GM18873 (cell line): ENCODE measurements at regions not wholly inside any gene's neighbourhood (a gene's known extent, or its start where the extent isn't known, plus 50 kb on each side); places are given as distances from the start of the nearest gene placed in this dataset.

Experiments
- ATAC-seq: cut with Tn5 transposase; IDR thresholded peaks from one replicate; pipeline ENCODE4 v1.9.1; 2021; ENCODE audit warnings: mild to moderate bottlenecking, moderate library complexity, moderate number of reproducible peaks; ENCODE audit not compliant: unreplicated experiment, low FRiP score

DNA sequence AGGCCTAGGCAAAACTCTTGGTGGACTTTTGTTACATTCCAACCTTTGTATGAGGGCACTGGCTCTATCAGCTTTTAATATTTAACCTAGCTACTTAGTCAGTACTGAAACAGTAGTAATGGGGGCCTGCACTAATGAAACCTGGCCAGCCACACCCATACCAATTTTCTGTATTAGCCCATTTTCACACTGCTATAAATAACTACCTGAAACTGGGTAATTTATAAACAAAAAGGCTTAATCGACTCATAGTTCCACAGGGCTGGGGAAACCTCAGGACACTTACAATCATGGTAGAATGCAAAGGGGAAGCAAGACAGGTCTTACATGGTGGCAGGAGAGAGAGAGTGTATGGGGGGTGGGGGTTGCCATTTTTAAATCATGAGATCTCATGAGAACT, 245.7 kb upstream of the RGS18 start:
- peak; percentile 65 for ATAC-seq

DNA sequence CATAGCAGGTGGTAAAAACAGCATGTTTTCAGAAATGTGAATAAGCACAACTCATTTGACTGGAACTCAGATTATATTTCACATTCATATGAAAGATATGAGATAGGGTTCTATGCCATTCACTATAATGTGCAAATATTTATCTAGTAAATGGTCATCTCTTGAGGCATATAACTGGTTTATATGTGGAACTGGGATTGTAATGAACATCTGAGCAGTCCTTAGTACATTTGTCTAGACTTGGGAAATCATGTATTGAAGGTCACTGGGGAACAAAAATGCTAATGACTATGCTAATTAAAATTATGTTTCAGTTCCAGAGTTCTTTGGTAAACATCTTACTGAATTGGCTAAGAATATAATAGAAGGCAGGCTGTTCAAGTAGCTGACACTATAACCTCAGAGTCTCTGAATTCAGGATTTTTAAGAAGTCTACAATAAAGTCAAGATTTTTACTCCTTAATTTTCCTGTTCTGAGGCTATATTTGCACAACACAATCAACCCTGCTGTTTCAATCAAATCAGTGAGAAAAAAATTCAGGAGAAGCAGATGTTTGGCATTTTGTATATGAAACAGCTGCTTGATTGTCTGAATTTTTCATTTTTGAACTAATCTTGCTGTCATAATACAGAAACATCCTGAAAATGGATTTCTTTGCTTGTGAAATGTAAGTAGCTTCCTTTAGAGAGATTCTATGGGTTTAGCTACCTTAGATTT, 244.8 kb upstream of the RGS18 start:
- no peak for ATAC-seq

DNA sequence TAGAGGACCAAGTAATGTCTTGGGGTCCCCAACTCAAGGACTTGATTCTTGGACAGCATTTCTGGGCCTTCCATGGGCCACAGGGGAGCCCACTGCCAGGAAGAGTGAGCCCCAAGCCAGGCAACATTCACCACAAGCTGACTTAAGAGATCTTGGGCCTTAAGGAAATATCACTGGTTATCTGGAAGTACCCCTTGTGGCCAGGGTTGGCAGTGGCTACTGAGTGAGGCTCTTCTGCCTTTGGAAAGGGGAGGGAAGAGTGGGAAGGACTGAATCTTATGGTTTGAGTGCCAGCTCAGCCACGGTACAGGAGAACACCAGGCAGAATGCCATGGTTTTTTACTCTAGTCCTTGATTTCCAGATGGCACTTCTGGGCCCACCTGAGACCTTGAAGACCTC, 228.9 kb upstream of the RGS18 start:
- no peak for ATAC-seq

DNA sequence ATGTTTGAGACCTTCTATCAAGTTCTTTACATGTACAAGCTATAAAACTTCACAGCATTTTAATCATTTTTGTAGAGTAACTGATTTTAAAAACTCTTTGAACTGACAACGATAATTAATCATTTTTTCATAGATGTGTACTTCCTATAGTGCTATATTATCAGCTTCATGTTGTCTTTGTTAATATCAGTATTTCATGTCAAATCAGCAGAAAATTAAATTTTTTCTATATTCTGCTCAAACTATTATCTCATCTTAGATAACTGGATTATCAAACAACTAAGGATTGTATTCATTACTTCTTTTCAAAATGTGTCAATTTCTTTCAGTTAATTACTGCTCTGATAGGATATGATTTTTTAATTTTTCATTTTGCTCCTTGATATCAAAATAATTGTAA, 214.6 kb upstream of the RGS18 start:
- ATAC-seq, result no peak

DNA sequence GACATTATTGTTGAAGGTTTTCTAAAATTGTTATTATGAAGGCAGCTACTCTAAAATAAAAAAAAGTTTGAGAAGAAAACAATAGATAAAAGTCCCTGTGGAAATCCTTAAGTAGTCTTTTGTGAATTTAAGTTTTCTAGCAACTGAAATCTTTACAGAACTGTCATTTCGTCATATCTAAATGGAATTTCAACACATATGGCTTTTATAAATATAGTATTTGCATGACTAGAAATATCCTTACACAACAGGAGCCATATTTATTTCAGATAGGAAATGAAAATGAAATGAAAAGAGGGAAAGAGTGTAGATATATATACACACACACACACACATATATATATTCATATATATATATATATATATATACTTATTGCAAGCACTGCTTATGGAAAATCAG, 204.7 kb upstream of the RGS18 start:
- ATAC-seq, result no peak

DNA sequence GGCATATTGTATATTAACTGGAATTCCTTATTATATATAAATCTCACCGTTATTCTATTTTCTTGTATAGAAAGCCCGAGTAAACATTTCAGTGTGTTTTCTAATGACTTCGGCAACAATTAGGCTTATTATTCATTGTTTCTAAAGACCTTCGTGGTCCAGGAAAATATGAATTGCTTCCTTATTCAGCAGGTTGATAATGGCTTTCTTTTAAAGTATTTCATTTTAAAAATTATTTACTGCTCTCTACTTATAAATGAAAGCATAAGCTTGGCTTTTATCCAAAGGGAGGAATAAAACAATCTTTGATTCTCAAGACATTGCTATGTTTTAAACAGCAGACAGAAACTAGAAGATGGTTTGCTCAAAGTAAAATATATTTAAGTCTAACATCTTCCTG, 198.4 kb upstream of the RGS18 start:
- no peak for ATAC-seq

DNA sequence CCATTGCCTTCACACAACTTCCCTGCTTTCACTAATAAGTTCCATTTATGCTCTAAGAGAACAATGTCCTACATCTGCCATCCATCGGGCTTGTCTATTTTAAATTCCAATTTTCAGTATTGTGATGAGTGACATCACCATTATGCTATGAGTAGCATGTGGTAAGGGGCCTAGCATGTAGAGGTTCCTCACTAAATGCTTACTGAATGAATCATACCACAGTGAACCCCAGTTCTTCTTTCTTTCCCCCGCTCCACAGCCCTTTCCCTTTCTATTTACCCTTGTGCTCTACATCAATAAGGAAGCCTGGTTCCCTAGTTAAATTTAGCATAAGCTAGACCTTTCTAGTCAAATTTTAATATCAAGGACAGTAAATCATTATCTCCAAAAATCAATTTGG, 195.0 kb upstream of the RGS18 start:
- no peak for ATAC-seq

DNA sequence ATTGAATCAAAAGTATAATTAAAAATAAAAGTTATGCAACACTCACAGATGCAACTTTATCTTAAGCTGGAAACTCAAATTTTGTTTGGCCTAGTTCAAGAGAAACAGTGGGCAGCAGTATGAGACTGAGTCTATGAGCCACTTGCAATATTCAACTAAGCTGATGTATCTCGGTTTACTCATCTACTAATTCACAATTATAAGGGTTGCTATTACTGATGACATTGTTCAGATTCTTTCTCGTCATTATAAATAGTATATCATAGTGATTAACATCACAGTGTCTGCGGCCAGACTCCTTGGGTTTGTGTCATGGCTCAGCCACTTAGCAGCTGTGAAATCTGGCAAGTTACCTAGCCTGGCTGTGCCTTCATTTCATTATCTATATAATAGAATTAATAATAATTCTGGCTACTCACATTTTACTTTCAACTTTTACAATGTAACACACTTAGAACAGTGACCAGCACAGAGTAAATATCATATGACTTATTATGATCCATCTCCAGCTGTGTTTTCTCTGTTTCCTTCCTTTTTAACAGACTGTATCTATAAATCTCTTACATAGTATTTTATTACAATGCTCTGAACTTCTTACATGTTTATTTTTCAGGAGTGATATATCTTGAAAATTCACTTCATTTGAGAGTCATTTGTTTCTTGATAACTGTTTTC, 194.3 kb upstream of the RGS18 start:
- ATAC-seq, result no peak

DNA sequence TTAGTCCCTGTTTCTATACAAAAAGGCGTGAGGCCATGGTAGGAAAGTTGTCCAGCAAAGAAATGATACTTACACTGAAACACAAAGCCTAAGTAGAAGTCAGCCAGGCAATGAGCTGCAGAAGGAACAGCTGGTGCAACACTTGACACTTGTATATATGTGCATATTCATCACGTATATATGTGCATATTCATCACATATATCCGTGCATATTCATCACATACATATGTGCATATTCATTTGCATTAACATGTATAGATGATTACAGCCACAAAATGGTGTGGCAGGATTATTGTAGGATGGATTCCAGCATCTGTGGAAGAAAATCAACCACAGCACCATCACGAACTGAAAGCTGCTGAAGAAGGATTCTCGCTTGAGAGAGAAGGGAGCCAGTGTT, 189.0 kb upstream of the RGS18 start:
- no peak for ATAC-seq

DNA sequence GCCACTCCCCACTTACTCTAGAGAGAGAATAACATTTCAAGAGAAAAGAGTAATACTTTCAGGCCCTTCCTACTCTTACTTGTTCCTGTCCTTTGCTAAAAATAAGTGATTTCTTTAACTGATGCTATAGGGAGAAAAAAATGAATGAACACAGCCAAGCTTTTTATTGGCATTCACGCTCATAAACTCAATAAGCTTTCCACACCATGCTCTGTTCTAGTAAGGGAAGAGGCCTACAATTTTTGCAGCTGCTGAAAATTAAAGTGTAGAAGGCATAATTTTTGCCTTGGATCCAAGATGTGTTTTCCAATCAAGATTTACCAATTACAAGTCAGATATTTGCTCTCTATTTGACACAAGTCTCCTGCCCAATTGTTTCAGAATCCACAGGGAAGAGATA, 188.1 kb upstream of the RGS18 start:
- ATAC-seq, result no peak

DNA sequence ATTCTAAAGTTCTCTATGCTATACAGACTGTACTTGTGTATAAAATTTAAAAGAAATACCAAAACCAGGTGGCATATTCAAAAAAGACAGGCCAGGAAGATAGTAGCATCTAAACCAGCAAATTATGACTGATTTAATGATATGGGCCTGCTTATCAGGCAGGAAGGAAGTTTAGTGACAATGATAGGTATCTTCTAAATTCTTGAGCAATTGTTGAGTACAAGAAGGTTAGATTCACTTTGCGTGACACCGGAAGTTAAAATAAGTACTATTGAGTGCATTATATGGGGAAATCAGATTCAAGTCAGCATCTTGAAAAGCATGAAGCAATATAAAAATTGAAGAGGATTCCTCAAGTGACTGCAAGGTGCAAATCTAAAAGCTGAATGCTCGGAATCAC, 186.8 kb upstream of the RGS18 start:
- no peak for ATAC-seq

DNA sequence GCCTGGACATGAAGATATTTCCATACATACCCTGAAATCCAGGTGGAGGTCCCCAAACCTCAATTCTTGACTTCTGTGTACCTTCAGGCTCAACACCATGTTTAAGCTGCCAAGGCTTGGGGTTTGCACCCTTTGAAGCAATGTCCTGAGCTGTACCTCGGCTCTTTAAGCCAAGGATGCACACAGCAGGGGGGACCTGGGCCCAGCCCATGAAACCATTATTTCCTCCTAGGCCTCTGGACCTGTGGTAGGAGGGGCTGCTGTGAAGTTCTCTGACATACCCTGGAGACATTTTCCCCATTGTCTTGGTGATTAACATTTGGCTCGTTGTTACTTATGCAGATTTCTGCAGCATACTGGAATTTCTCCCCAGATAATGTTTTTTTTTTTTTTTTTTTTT, 184.3 kb upstream of the RGS18 start:
- ATAC-seq, result no peak

DNA sequence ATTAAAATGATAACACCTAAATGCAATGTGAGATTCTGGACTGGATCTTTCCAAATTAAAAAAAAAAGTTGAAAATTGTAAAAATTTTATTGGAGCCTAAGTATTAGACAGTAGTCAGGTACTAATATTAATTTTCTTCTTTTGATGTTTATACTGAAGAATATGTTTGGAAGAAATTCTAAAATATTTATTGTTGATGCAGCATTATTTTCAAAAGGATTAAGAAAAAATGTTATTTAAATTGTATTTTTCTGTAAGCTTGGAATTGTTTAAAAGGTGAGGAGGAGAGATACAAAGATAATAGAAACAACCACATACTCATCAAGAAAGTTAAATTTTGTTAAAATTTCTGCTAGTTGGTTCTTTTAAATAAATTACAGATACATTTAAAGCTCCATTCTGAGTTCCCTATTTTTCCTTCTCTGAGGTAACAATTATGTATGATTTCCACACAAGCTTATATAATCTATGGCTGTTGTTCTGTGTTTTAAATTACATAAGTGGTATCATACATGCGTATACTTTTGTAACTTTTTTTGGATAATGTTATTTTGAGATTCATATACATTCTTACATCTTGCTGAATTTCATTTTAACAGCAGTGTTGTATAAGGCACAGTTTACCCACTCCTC, 180.3 kb upstream of the RGS18 start:
- no peak for ATAC-seq

DNA sequence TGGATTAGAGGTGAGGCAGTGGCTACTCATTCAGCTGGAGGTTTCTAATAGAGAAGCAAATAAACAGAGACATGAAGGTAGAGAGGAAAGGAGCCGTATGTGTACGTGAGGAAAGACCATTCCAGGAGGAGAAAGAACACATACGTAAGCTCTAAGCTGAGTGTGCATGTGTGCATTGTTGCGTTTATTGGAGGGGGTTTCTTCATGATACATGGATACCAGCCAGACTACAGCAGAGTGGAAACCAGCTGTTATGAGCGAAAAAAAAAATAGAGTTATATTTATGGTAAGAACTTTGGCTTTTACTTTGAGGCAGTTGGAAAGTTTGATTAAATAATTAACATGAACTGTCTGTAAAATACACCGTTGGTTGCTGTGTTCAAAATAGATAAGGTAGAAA, 173.4 kb upstream of the RGS18 start:
- no peak for ATAC-seq

DNA sequence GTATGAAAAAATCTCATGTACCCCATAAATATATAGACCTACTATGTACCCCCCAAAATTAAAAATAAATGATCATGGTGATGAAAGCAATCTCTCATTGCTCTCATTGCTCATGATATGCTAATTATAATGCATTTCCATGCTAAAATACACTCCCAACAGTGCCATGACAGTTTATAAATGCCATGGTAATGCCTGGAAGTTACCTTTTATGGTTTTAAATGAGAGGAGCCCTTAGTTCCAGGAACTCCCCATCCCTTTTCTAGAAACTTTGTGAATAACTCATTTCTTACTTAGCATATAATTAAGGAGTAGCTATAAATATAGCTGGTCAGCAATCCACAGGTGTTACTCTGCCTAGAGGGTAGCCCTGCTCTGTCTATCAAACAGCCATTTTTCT, 166.1 kb upstream of the RGS18 start:
- no peak for ATAC-seq

DNA sequence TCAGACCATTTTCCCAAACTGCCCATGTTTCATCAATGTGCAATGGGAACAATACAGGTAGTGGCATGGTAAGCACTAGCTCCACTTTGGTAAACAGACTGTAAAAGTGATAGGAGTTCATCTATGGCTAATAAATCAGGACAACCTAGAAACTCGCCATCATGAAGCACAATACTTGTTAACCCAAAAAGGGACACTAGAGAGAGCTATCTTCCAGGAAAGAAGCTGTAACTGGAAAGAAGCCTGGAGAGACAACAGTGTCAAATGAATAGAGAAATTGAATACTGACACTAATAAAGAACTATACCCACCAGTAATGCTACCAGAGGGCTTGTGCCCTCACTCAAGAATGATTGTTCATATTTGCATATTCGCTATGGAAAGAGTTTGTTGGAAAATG, 164.7 kb upstream of the RGS18 start:
- no peak for ATAC-seq

DNA sequence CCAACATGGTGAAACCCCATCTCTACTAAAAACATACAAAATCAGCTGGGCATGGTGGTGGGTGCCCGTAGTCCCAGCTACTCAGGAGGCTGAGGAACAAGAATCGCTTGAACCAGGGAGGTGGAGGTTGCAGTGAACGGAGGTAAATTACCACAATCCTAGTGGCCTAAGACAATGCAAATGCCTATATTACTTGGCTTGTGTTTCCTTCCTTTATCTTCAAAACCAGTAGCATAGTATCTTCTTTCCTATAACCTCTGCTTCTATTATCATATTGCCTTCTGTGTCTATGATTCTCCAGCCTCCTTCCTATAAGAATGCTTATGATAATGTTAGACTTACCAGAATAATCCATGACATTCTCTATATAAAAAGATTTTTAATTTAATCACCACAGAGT, 156.2 kb upstream of the RGS18 start:
- no peak for ATAC-seq

DNA sequence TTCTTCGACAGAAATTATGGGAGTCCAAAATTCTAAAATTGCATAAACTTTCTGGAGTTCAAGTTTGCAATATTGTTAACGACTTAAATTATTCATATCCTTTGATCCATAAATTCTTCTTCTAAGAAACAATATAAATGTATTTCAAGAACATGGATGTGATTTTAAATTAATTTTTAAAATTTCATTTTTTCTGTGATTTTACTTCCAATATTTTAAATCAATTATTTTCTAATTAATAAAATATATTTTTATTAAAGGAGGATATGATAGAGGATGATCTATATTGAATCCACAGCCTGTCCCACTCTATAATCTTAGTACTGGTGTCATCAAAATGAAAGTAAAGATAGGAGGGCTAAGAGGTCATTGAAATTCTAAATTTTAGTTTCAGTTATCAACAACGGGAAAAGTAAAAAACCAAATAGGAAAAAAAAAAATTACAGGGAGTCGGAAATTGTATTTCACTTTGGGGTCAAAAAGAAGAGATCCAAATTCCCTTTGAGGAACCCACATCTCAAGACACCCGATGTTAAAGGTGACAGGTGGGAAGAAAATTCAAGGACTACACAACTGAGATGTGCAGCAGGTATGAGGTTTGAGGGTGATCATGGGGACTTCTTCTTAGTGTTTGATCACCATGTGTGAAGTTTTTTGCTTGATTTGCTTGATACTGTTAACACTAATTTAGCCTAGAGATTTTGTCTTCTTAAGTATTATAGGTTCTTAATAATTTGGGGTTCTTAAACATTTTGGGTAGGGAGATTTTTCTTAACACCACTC, 154.8 kb upstream of the RGS18 start:
- ATAC-seq, result no peak

DNA sequence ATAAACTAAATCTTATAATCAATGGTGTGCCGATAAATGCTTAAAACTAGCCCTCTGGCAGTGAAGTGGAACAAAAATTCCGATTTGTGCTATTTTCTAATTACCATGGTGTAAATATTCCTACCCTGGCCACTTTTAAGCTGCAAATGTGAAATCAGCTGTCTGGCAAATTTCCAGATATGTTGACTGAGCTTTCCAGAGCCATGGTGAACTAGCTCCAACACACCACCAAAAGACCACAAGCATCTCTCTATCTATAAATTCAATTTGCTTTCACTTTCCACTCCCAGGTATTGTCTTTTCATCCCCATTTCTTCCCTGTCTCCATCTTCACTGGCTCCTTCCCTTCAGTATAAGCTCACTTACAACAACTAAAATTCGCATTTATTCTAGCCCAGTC, 152.3 kb upstream of the RGS18 start:
- ATAC-seq, result no peak

DNA sequence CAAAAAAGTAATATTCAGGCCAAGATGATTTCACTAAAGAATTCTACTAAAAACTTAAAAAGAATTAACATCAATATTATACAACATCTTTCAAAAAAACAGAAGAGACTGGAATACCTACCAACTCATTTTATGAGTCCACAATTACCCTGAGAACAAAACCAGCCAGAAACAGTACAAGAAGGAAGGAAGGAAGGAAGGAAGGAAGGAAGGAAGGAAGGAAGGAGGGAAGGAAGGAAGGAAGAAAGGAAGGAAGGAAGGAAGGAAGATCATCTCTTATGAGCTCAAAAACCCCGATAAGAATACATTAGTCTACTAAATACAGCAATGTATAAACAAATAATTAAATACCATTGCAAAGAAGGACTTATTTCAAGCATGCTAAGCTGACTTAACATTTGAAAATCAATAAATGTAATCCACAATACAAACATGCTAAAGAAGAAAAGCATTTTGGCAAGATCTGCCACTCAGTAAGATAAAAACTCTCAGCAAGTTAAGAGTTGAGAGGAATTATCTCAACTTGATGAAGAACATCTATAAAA, 149.9 kb upstream of the RGS18 start:
- ATAC-seq, result no peak

DNA sequence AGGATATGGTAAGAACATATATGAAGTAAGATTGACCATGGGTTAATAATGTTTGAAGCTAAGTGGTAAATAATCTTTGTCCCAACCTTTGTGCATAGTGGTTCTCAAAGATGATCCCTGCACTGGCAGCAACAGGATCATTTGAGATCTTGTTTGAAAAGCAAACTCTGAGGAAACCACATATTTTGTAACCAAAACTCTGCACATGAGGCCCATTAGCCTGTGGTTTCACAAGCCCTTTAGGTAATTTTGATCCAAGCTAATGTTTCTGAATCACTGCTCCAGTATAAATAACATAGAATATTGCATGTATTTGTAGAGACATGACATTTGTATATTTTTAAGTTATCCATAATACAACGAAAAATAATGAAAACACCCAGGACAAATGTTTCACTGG, 147.9 kb upstream of the RGS18 start:
- no peak for ATAC-seq
